GM18867 (cell line): ENCODE measurements at regions not wholly inside any gene's neighbourhood (a gene's known extent, or its start where the extent isn't known, plus 50 kb on each side); places are given as distances from the start of the nearest gene placed in this dataset.
"Not testable (repeated sequence)": the region's sequence is repeated elsewhere in the genome, so short reads cannot be mapped to it uniquely, and the experiment has no call there.

Experiments
- ATAC-seq: cut with Tn5 transposase; IDR thresholded peaks from one replicate; pipeline ENCODE4 v1.9.1; 2021; ENCODE audit warnings: mild to moderate bottlenecking, moderate library complexity; ENCODE audit not compliant: unreplicated experiment

DNA sequence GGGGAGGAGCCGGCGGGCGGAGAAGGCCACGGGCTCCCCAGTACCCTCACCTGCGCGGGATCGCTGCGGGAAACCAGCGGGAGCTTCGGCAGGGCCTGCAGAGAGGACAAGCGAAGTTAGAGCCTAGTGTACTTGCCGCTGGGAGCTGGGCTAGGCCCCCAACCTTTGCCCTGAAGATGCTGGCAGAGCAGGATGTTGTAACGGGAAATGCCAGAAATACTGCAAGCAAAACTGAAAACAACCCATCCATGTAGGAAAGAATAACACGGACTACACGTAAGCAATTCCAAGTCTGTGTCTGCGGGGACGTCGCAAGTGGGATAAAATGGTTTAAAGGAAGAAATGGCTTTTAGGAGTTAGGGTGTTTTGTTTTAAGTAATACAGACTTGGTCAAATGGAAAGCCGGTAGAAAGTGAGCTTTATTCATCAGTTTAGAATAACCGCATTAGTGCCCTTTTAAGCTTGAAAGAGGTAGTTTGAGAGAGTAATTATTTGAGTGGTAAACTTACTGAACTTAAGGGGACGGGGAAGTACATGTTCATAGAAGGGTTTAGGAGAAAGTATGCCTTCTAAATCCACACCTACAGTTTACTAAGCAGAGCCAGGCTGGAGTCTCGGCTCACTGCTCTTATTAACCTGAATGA is 121.3 kb upstream of the NIPA1 start:
- ATAC-seq: not testable (repeated sequence)

DNA sequence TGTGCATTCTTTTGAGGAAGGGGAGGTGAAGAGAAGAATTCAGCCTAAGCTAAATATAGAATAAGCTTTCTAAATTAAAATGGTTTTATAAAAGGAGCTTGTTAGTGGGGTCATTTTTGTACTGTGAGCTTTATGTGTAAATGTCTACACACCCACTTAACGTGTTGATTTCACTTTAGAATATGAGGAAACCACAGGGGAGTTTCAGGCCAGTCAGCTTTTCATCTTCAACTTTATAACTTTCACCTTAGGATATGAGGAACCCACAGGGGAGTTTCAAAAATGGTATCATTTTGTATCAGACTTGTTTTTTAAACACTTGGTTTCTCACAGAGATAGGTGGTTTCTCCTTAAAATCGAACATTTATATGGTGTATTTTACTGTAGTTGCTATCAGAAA is 120.7 kb upstream of the NIPA1 start:
- ATAC-seq: not testable (repeated sequence)

GRCh38 chr15:22684786-22685185 is 101.7 kb upstream of the NIPA1 start:
- ATAC-seq: not testable (repeated sequence)

- not testable (repeated sequence) for ATAC-seq
Observed at GRCh38 chr15:22699881-22700280, 86.6 kb upstream of the NIPA1 start.

DNA sequence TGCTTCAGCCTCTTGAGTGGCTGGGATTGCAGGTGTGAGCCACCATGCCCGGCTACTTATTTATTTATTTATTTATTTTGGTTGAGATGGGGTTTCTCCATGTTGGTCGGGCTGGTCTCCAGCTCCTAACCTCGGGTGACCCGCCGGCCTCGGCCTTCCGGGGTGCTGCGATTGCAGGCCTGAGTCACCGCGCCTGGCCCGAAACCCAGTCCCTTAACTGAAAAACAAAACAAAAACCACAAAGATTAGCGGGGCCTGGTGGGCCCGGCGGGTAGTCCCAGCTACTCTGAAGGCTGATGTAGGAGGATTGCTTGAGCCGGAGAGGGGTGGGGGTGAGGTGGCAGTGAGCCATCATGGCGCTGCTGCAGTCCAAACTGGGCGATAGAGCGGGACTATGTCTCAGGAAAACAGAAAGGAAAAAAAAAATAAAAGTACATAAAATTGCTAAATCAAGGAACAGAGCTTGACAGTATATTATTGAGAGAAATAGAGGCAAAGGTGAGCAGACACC is 75.6 kb upstream of the NIPA1 start:
- not testable (repeated sequence) for ATAC-seq

DNA sequence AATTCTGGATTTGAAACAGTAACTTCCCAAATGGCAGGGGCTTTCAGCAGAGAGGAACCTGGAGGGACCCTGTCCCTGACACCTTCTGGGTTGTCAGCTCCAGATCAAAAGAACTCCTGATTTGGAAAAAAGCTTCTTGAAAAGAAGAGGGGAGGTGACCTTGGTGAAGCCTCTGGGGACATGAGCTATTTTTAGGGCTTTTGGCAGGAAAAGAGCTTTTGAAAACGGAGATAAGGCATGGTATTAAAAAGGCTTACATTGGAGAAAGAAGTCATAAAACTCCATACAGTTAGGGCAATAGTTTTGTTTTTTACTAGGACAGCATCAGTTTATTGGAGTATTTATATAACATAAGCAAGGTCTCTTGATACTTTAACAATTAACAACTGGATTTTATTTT is 72.5 kb upstream of the NIPA1 start:
- not testable (repeated sequence) for ATAC-seq

DNA sequence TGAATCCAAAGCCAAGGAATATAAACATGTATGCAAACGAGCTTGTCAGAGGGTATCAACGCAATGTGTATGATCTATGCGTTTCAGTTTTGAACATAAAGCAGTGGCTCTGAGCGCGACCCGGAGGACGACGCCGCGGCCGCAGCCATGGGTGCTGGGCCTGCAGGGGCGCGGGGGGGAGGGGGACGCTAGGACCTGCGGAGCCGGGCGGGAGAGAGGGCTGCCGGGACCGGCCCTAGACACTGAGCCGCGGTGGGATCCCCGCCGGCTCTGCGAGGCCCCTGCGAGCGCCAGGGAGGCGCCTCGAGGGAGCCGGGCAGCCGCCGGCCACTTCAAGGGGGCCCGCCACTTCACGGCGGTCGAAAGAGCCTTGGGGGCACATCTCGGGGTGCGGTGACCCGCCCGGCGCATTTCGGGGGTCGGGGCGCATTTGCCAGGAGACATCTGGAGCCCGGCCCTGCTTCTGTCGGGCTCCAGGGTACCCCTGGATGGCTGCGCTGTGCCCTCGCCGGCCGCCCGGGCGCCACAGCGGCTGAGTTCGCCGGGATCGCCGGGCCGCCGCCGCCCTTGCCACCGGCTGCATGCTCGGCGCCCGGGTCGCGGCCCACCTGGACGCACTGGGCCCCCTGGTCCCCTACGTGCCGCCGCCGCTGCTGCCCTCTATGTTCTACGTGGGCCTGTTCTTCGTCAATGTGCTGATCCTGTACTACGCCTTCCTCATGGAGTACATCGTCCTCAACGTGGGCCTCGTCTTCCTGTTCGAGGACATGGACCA is 71.9 kb upstream of the NIPA1 start:
- ATAC-seq: not testable (repeated sequence)

- ATAC-seq: not testable (repeated sequence)
Observed at GRCh38 chr15:22715133-22715845, 71.2 kb upstream of the NIPA1 start.

DNA sequence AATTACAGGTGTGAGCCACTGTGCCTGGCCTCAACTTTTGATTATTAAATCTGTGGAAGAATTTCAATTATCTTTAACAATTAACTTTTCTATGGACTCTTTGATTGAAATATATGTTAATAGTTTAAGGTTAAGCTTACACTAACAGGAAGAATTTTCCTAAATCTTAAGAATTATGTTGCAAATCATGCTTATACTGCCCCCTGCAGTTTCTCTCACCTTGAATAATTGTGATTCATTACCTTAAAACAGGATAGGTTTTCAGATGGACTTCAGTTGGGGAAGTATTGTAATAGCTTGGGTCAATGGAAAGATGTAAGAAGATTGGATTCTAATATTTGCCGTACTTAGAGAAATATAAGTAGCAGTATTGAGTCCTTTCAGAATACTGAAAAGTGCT is 66.5 kb upstream of the NIPA1 start:
- ATAC-seq: not testable (repeated sequence)

DNA sequence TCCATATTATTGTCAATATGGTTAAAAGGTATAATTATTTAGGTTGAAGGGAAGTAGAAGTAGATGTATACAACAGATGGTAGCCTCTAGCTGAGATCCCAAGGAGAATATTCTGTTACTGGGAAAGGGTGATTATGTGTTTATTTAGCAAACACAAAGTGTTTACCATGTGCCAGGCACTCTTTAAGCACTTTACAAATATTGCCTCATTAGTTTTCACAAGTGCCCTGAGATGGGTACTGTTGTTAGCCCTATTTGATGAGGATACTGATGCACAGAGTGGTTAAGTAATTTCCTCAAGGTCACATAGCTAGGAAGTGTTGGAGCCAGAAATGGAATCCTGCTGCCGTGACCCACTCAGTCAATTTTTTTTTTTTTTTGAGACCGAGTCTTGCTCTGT is 60.3 kb upstream of the NIPA1 start:
- not testable (repeated sequence) for ATAC-seq

DNA sequence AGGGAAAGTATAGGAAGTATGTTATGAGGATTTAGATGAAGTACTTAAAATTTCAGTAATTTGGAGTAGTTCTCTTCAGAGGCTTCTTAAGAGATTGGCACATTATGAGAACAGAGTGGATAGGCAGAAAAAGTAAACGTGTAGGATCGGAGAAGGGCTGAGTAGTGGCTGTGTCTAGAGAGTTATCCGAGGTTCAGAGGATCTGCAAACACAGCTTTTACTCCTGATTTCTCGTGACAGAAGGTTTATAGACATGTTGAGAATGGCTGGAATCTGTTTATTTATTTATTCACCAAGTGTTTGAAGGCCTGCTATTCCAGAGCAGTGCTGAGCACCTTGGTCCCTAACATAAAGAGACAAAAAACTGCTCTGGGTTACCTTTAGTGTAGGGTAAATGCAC is 51.4 kb upstream of the NIPA1 start:
- not testable (repeated sequence) for ATAC-seq

DNA sequence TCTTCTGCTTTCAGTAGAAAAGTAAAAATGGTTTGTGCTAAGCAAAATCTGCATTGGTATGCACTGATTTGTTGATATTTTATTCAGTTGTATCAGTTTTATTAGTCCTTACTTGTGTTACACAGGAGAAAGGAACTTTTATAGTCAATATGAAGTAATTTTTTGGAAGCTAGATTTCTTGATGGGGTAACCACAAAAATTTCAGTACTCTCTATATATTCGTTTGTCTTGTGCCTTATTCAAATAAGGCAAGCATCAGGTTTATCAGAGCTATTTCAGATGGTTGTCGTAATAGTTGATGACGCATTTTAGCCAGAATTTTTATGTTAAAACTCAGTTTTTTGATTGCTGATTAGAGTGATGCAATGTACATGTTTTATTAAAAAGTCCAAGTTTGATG is 50.7 kb upstream of the NIPA1 start:
- no peak for ATAC-seq

- ATAC-seq: not testable (repeated sequence)
Observed at GRCh38 chr15:22736200-22736599, 50.2 kb upstream of the NIPA1 start.
